GM18858 (cell line): ENCODE measurements at regions not wholly inside any gene's neighbourhood (a gene's known extent, or its start where the extent isn't known, plus 50 kb on each side); places are given as distances from the start of the nearest gene placed in this dataset.

Experiments used
- ATAC-seq: cut with Tn5 transposase; IDR thresholded peaks from one replicate; pipeline ENCODE4 v1.9.1; 2021; ENCODE audit not compliant: unreplicated experiment

DNA sequence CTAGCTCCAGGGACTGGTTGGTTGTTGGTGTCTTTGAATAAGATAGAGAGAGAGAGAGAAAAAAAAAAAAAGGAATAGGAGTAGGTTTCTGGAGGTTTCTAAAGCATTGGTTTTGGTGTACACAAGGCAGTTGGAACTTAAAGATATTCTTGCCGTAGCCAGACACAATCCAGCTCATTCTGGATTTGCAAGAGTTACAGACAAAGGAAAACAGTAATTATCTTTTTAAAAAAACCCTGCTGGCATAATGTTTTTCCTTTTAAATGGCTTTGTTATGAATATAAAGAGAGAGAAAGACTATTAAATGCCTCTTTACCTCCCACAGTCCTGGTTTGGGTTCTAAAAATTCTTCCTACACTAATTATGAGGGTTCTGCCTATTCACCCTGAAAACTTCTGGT, 120.4 kb upstream of the RAG2 start:
- no peak for ATAC-seq

DNA sequence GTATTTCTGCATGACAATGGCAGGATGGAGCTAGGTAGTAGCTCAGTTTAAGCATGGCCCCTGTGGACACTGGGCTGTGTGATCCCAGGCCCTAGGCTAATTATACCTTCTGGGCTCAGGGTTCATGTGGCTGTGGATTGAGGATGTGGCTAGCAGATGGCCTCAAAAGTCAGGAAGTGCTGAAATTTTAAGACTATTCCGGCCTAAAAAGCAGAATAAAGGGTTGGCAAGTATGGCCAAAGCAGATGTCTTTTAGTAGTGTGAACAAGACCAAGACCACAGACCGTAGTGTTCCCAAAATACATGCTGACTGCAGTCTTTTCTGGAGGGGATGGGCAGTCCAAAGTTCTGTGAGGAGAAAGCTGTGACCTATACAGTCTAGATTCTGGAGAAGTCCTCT, 115.7 kb upstream of the RAG2 start:
- ATAC-seq: no peak

DNA sequence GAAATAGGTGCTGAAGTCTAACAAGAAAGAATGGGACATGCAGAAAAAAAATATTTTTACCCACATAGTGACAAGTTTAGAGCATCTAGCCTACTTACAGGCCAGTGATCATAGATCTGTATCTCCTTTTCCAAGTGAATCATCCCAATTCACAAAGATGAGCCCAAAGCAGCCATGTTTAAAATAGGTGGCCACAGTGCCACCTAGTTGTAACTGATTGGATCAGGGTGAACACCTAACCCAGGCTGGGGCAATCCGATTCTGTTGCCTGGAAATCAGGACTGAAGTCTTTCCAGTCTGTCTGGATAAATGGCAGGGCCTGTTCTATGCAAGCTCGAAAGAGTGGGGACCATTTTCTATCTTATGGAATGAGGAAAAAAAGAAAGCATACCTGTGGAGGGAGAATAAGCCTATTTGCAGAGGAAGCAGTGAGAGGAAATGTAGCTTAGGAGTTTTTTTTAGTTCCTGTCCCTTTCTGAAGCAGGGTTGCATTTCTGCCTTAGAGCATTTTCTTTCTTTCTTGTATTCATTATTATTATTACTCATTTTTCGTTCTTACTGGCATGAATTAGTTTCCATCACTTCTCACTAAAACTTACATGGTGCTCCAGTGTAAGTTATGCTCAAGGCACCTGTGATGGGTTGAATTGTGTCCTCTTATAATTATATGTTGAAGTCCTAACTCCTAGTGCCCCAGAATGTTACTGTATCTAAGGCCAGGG, 113.2 kb upstream of the RAG2 start:
- ATAC-seq: no peak
